B cell (primary cell): ENCODE measurements at regions not wholly inside any gene's neighbourhood (a gene's known extent, or its start where the extent isn't known, plus 50 kb on each side); places are given as distances from the start of the nearest gene placed in this dataset.

ENCODE experiments used
- ATAC-seq: fragments of 200-7000 bp; cut with Tn5 transposase; one replicate; pipeline ENCODE4 v1.10.0; 2021; ENCODE audit warnings: low read depth, mild to moderate bottlenecking, moderate number of reproducible peaks, moderate library complexity
- CTCF ChIA-PET: fragments of 350-600 bp; sonication (Branson Sonifier 250); formaldehyde crosslinking; loops from one replicate; lab custom pipeline; 2021; ENCODE audit warnings: antibody characterized with exemption, inconsistent platforms; lab: Charles Lee
- POLR2A ChIA-PET: fragments of 350-600 bp; sonication (Branson Sonifier 250); formaldehyde crosslinking; loops from one replicate; lab custom pipeline; 2021; ENCODE audit warnings: antibody characterized with exemption; lab: Charles Lee
- DNase-seq: peaks from one replicate; pipeline ENCODE4 v3.0.0; 2013
- H2AFZ ChIP-seq: 2 replicates; pipeline ENCODE4 v1.6.1; 2012; ENCODE audit warnings: mild to moderate bottlenecking, low read depth, low read length; ENCODE audit not compliant: insufficient read depth, poor library complexity, severe bottlenecking
- H3K27ac ChIP-seq, 2 donors: 1 replicate in 1 of 2; 2 replicates in 1 of 2; pipeline ENCODE4 v1.5.1; 2012 to 2013; ENCODE audit warnings: low read length in 2 of 2, mild to moderate bottlenecking in 2 of 2, moderate library complexity in 1 of 2
- H3K27me3 ChIP-seq, 4 experiments: fragments of 200-600 bp in 1 of 4; sonication (generic) in 1 of 4; replicated peaks in 1 of 4; 1 replicate in 2 of 4; 2 replicates in 2 of 4; pipeline versions ENCODE4 v1.6.1 to v1.7.0; 2013 to 2016; ENCODE audit warnings: low read length in 3 of 4, mild to moderate bottlenecking in 2 of 4, mixed read lengths in 1 of 4, moderate library complexity in 1 of 4; ENCODE audit not compliant: insufficient read depth in 4 of 4, control insufficient read depth in 3 of 4; ENCODE audit errors: control extremely low read depth in 1 of 4
- H3K36me3 ChIP-seq, 2 experiments: replicated peaks in 1 of 2; 1 replicate in 1 of 2; 2 replicates in 1 of 2; pipeline versions ENCODE4 v1.6.1 to v1.7.1; 2013; ENCODE audit warnings: low read length in 1 of 2; ENCODE audit not compliant: insufficient read depth in 2 of 2, control insufficient read depth in 1 of 2; ENCODE audit errors: control extremely low read depth in 1 of 2, extremely low read depth in 1 of 2
- H3K4me1 ChIP-seq, 2 donors: fragments of 200-600 bp in 1 of 2; sonication (generic) in 1 of 2; 1 replicate in 1 of 2; 2 replicates in 1 of 2; pipeline versions ENCODE4 v1.5.1 to v1.6.1; 2013 to 2017; ENCODE audit warnings: low read length in 2 of 2; ENCODE audit not compliant: control insufficient read depth in 2 of 2, insufficient read depth in 2 of 2
- H3K4me2 ChIP-seq: replicated peaks from 2 replicates; pipeline ENCODE3; 2012; ENCODE audit warnings: mild to moderate bottlenecking, low read depth, low read length; ENCODE audit not compliant: poor library complexity, severe bottlenecking
- H3K4me3 ChIP-seq, 5 experiments: fragments of 200-600 bp in 1 of 5; sonication (generic) in 1 of 5; 1 replicate in 3 of 5; 2 replicates in 2 of 5; pipeline versions ENCODE4 v1.5.1 to v1.7.0; 2011 to 2016; ENCODE audit warnings: low read length in 4 of 5, mild to moderate bottlenecking in 4 of 5, low read depth in 2 of 5, control low read depth in 1 of 5, moderate library complexity in 1 of 5; ENCODE audit not compliant: insufficient read depth in 1 of 5; ENCODE audit errors: control extremely low read depth in 1 of 5, extremely low read depth in 1 of 5
- H3K79me2 ChIP-seq: fragments of 200-600 bp; sonication (generic); one replicate; pipeline ENCODE4 v1.6.0; 2016; ENCODE audit warnings: low read length; ENCODE audit not compliant: control insufficient read depth, insufficient read depth
- H3K9ac ChIP-seq: fragments of 200-600 bp; sonication (generic); 2 replicates; pipeline ENCODE4 v1.6.1; 2017; ENCODE audit warnings: mild to moderate bottlenecking, low read length, moderate library complexity
- H3K9me3 ChIP-seq, 3 donors: one replicate each; pipeline versions ENCODE4 v1.6.1 to v1.7.1; 2013; ENCODE audit warnings: low read length in 2 of 3; ENCODE audit not compliant: control insufficient read depth in 2 of 3, insufficient read depth in 1 of 3; ENCODE audit errors: control extremely low read depth in 1 of 3
- H4K20me1 ChIP-seq: 2 replicates; pipeline ENCODE4 v1.6.0; 2012; ENCODE audit warnings: mild to moderate bottlenecking, low read length; ENCODE audit not compliant: insufficient read depth, control insufficient read depth, poor library complexity, severe bottlenecking
- H3K27ac Mint-ChIP-seq: one replicate; pipeline ENCODE4 v1.8.0; 2021; ENCODE audit warnings: mixed read lengths
- H3K27me3 Mint-ChIP-seq: one replicate; pipeline ENCODE4 v1.8.0; 2021; ENCODE audit warnings: mixed read lengths
- H3K4me1 Mint-ChIP-seq: one replicate; pipeline ENCODE4 v1.8.0; 2021; ENCODE audit warnings: mixed read lengths
- H3K4me3 Mint-ChIP-seq: one replicate; pipeline ENCODE4 v1.8.0; 2021; ENCODE audit warnings: mixed read lengths
- H3K9me3 Mint-ChIP-seq: one replicate; pipeline ENCODE4 v1.8.0; 2022; ENCODE audit warnings: mixed read lengths; ENCODE audit not compliant: insufficient read depth
- CTCF ChIP-seq: fragments of 200-600 bp; IDR thresholded peaks from one replicate; pipeline ENCODE4 v1.8.0; 2022; ENCODE audit warnings: antibody characterized with exemption, mild to moderate bottlenecking
- EZH2 ChIP-seq: IDR thresholded peaks from 2 replicates; pipeline ENCODE4 v1.6.1; 2012; ENCODE audit warnings: borderline replicate concordance, low read depth, mild to moderate bottlenecking, moderate library complexity, low read length; ENCODE audit not compliant: insufficient read depth, poor library complexity, severe bottlenecking
- WGBS: methylation state at CpG from one replicate; pipeline ENCODE4 v1.1.5; 2013; ENCODE audit warnings: missing lambda C conversion rate; ENCODE audit not compliant: insufficient coverage; 5-methylcytosine and 5-hydroxymethylcytosine counted together
- intact Hi-C: fragments of 100-400 bp; cut with micrococcal nuclease; formaldehyde crosslinking; loops from one replicate; pipeline ENCODE4 v1.10.0; 2022

GRCh38 chr13:63011996-63012395, 1596.3 kb upstream of the PCDH20 start:
- TF ChIP-seq EZH2 = no peak
- TF ChIP-seq CTCF = no peak
- WGBS = no CpG with 5 or more reads among the region's 2 CpGs
- H4K20me1 ChIP-seq = no peaks in the 10 kb centered on the region
- Mint-ChIP-seq H3K27me3 (no peaks in the 10 kb centered on the region), H3K4me1 (no peaks in the 10 kb centered on the region), H3K4me3 (no peak overlapping the region), H3K27ac (no peak overlapping the region), H3K9me3 (peaks cover 18% of the 10 kb centered on the region)
- no peak overlapping the region for H3K9ac ChIP-seq
- CTCF ChIA-PET = no interaction called here
- H3K9me3 ChIP-seq = peaks cover 0 to 15% (median 9%) of the 10 kb centered on the region in 3 donors
- H3K79me2 ChIP-seq = no peaks in the 10 kb centered on the region
- H3K4me3 ChIP-seq = no peak overlapping the region
- DNase-seq (no peak), ATAC-seq (no peak)
- H3K4me2 ChIP-seq = no peak overlapping the region
- H3K27ac ChIP-seq = no peak overlapping the region
- no peak overlapping the region for H2AFZ ChIP-seq
- H3K27me3 ChIP-seq = no peaks in the 10 kb centered on the region
- no peaks in the 10 kb centered on the region for H3K36me3 ChIP-seq
- H3K4me1 ChIP-seq = no peaks in the 10 kb centered on the region
- POLR2A ChIA-PET = no interaction called here
- intact Hi-C loops = no loop called here

- Histone ChIP-seq H3K36me3 (no peaks in the 10 kb centered on the region), H2AFZ (no peak overlapping the region), H3K79me2 (no peaks in the 10 kb centered on the region), H3K4me1 (no peaks in the 10 kb centered on the region), H3K4me2 (no peak overlapping the region), H3K27me3 (no peaks in the 10 kb centered on the region), H3K4me3 (no peak overlapping the region), H4K20me1 (no peaks in the 10 kb centered on the region), H3K9me3 (peaks cover 0 to 17% (median 11%) of the 10 kb centered on the region in 3 donors), H3K27ac (no peak overlapping the region), H3K9ac (no peak overlapping the region)
- POLR2A ChIA-PET = no interaction called here
- DNase-seq = no peak
- intact Hi-C loops = no loop called here
- Mint-ChIP-seq H3K4me3 (no peak overlapping the region), H3K9me3 (peaks cover 20% of the 10 kb centered on the region), H3K4me1 (no peaks in the 10 kb centered on the region), H3K27ac (no peak overlapping the region), H3K27me3 (no peaks in the 10 kb centered on the region)
- ATAC-seq = no peak
- TF ChIP-seq CTCF (no peak), EZH2 (no peak)
- CTCF ChIA-PET = no interaction called here
Observed at GRCh38 chr13:63010072-63010658, 1594.5 kb upstream of the PCDH20 start.
